H9 (cell line): ENCODE measurements at regions not wholly inside any gene's neighbourhood (a gene's known extent, or its start where the extent isn't known, plus 50 kb on each side); places are given as distances from the start of the nearest gene placed in this dataset.
"Not testable (repeated sequence)": the region's sequence is repeated elsewhere in the genome, so short reads cannot be mapped to it uniquely, and the experiment has no call there.

Experiments used
- DNase-seq: peaks from one replicate; pipeline ENCODE4 v3.0.0-alpha.2; 2017
- H2AFZ ChIP-seq: one replicate; pipeline ENCODE4 v1.6.1; 2013; ENCODE audit warnings: mild to moderate bottlenecking, low read length, control low read depth, moderate library complexity
- H2AK5ac ChIP-seq: 2 replicates; pipeline ENCODE4 v1.6.1; 2013; ENCODE audit warnings: low read length, control low read depth, mixed read lengths; ENCODE audit not compliant: insufficient read length
- H2BK120ac ChIP-seq: one replicate; pipeline ENCODE4 v1.6.1; 2013; ENCODE audit warnings: low read depth, mild to moderate bottlenecking, low read length, control low read depth, inconsistent platforms; ENCODE audit not compliant: poor library complexity, severe bottlenecking
- H2BK12ac ChIP-seq: 2 replicates; pipeline ENCODE4 v1.6.1; 2013; ENCODE audit warnings: low read length, control low read depth, mixed read lengths, low read depth; ENCODE audit not compliant: insufficient read length
- H2BK15ac ChIP-seq: 2 replicates; pipeline ENCODE4 v1.6.1; 2013; ENCODE audit warnings: low read depth, low read length, control low read depth
- H2BK20ac ChIP-seq: one replicate; pipeline ENCODE4 v1.6.1; 2013; ENCODE audit warnings: low read depth, mild to moderate bottlenecking, low read length, control low read depth, inconsistent platforms; ENCODE audit not compliant: poor library complexity, severe bottlenecking
- H2BK5ac ChIP-seq: 2 replicates; pipeline ENCODE4 v1.6.1; 2013; ENCODE audit warnings: low read length, control low read depth, mixed read lengths; ENCODE audit not compliant: insufficient read length
- H3K14ac ChIP-seq: 2 replicates; pipeline ENCODE4 v1.6.1; 2013; ENCODE audit warnings: low read length, control low read depth; ENCODE audit not compliant: insufficient read depth
- H3K18ac ChIP-seq: 2 replicates; pipeline ENCODE4 v1.6.1; 2013; ENCODE audit warnings: low read depth, mild to moderate bottlenecking, mixed read lengths, low read length, control low read depth; ENCODE audit not compliant: insufficient read length
- H3K23ac ChIP-seq: 2 replicates; pipeline ENCODE4 v1.6.1; 2013; ENCODE audit warnings: low read length, control low read depth, mixed read lengths, low read depth; ENCODE audit not compliant: insufficient read length
- H3K23me2 ChIP-seq: 2 replicates; pipeline ENCODE4 v1.6.1; 2013; ENCODE audit warnings: low read depth, mild to moderate bottlenecking, mixed read lengths, low read length, control low read depth; ENCODE audit not compliant: insufficient read length, poor library complexity, severe bottlenecking
- H3K27ac ChIP-seq: 2 replicates; pipeline ENCODE4 v1.5.1; 2013; ENCODE audit warnings: low read length, control low read depth, mixed read lengths, low read depth; ENCODE audit not compliant: insufficient read length
- H3K27me3 ChIP-seq: 2 replicates; pipeline ENCODE4 v1.6.1; 2013; ENCODE audit warnings: low read length, control low read depth, inconsistent platforms; ENCODE audit not compliant: insufficient read depth
- H3K4ac ChIP-seq: 2 replicates; pipeline ENCODE4 v1.6.1; 2013; ENCODE audit warnings: low read depth, mild to moderate bottlenecking, control low read depth, inconsistent platforms, low read length, moderate library complexity
- H3K4me1 ChIP-seq: 2 replicates; pipeline ENCODE4 v1.6.1; 2013; ENCODE audit warnings: low read length, control low read depth, inconsistent platforms; ENCODE audit not compliant: insufficient read depth
- H3K4me2 ChIP-seq: 2 replicates; pipeline ENCODE4 v1.6.1; 2013; ENCODE audit warnings: low read length, control low read depth, mixed read lengths; ENCODE audit not compliant: insufficient read length, insufficient read depth
- H3K56ac ChIP-seq: 2 replicates; pipeline ENCODE4 v1.6.1; 2013; ENCODE audit warnings: low read depth, mild to moderate bottlenecking, mixed read lengths, low read length, control low read depth; ENCODE audit not compliant: insufficient read length
- H3K79me1 ChIP-seq: 2 replicates; pipeline ENCODE4 v1.6.1; 2013; ENCODE audit warnings: low read depth, mild to moderate bottlenecking, moderate library complexity, low read length, control low read depth, inconsistent platforms; ENCODE audit not compliant: insufficient read depth, poor library complexity, severe bottlenecking
- H3K79me2 ChIP-seq: 2 replicates; pipeline ENCODE4 v1.6.1; 2013; ENCODE audit warnings: low read length, control low read depth, inconsistent platforms; ENCODE audit not compliant: insufficient read depth
- H3K9ac ChIP-seq: 2 replicates; pipeline ENCODE4 v1.6.1; 2013; ENCODE audit warnings: low read length, control low read depth, mixed read lengths; ENCODE audit not compliant: insufficient read length; ENCODE audit errors: extremely low read depth
- H3K9me3 ChIP-seq: one replicate; pipeline ENCODE4 v1.6.1; 2013; ENCODE audit warnings: low read depth, low read length, inconsistent platforms; ENCODE audit not compliant: control insufficient read depth
- H3T11ph ChIP-seq: one replicate; pipeline ENCODE4 v1.6.1; 2013; ENCODE audit warnings: mild to moderate bottlenecking, low read length, control low read depth, inconsistent platforms
- H4K20me1 ChIP-seq: one replicate; pipeline ENCODE4 v1.6.1; 2013; ENCODE audit not compliant: control insufficient read depth, insufficient read length, insufficient read depth
- H4K5ac ChIP-seq: 2 replicates; pipeline ENCODE4 v1.6.1; 2013; ENCODE audit warnings: low read depth, mild to moderate bottlenecking, mixed read lengths, low read length, control low read depth; ENCODE audit not compliant: insufficient read length
- H4K8ac ChIP-seq: replicated peaks from 2 replicates; pipeline ENCODE4 v1.6.1; 2013; ENCODE audit warnings: low read length, control low read depth, mixed read lengths, low read depth; ENCODE audit not compliant: insufficient read length
- H4K91ac ChIP-seq: 2 replicates; pipeline ENCODE4 v1.6.1; 2013; ENCODE audit warnings: low read depth, mild to moderate bottlenecking, moderate library complexity, mixed read lengths, low read length, control low read depth; ENCODE audit not compliant: insufficient read length
- H3K27ac Mint-ChIP-seq, 3 experiments: 2 replicates in 2 of 3; 3 replicates in 1 of 3; pipeline ENCODE4 v1.8.0; 2020 to 2021; ENCODE audit warnings: mixed read lengths in 3 of 3, mild to moderate bottlenecking in 1 of 3, moderate library complexity in 1 of 3
- H3K27me3 Mint-ChIP-seq: 2 replicates; pipeline ENCODE4 v1.8.0; 2021; ENCODE audit warnings: low read depth, mild to moderate bottlenecking, moderate library complexity, mixed read lengths
- H3K36me3 Mint-ChIP-seq, 3 experiments: 2 replicates in 2 of 3; 3 replicates in 1 of 3; pipeline ENCODE4 v1.8.0; 2020 to 2021; ENCODE audit warnings: low read depth in 3 of 3, mixed read lengths in 3 of 3; ENCODE audit not compliant: insufficient read depth in 1 of 3
- H3K4me1 Mint-ChIP-seq, 2 experiments: 2 replicates each; pipeline ENCODE4 v1.8.0; 2020; ENCODE audit warnings: mixed read lengths in 2 of 2
- H3K4me3 Mint-ChIP-seq, 2 experiments: 2 replicates in 1 of 2; 3 replicates in 1 of 2; pipeline ENCODE4 v1.8.0; 2020 to 2021; ENCODE audit warnings: mild to moderate bottlenecking in 2 of 2, mixed read lengths in 2 of 2, moderate library complexity in 1 of 2
- H3K9me3 Mint-ChIP-seq, 2 experiments: 2 replicates in 1 of 2; 3 replicates in 1 of 2; pipeline ENCODE4 v1.8.0; 2020; ENCODE audit warnings: mild to moderate bottlenecking in 2 of 2, mixed read lengths in 2 of 2, moderate library complexity in 1 of 2
- CTCF ChIP-seq: fragments of 200-600 bp; sonication (generic); conservative IDR thresholded peaks from 3 replicates; pipeline ENCODE4 v1.8.0; 2021; ENCODE audit warnings: antibody characterized with exemption, mild to moderate bottlenecking
- WGBS: extraction: QIAGEN DNeasy Blood & Tissue Kit; methylation state at CpG from one replicate; pipeline ENCODE4 v1.1.7; 2013; ENCODE audit warnings: missing lambda C conversion rate, low lambda C conversion rate, mixed read lengths; ENCODE audit not compliant: insufficient read length; ENCODE audit errors: extremely low coverage; 5-methylcytosine and 5-hydroxymethylcytosine counted together

- H3K27ac Mint-ChIP-seq, H3K23me2 ChIP-seq, H2BK20ac ChIP-seq, H3K4me3 Mint-ChIP-seq, H3K27me3 ChIP-seq, H2BK5ac ChIP-seq, H3K4me2 ChIP-seq, H4K5ac ChIP-seq, H4K8ac ChIP-seq, H3K27ac ChIP-seq, H4K91ac ChIP-seq, H4K20me1 ChIP-seq, H2BK12ac ChIP-seq, H3K23ac ChIP-seq, H3K9me3 ChIP-seq, H2BK15ac ChIP-seq, H3T11ph ChIP-seq, H3K4ac ChIP-seq, H3K27me3 Mint-ChIP-seq, H2BK120ac ChIP-seq, H3K79me2 ChIP-seq, H3K36me3 Mint-ChIP-seq, H3K79me1 ChIP-seq, H3K4me1 ChIP-seq, H3K4me1 Mint-ChIP-seq, H3K9ac ChIP-seq, H2AFZ ChIP-seq, H3K14ac ChIP-seq, H3K56ac ChIP-seq, DNase-seq, H3K18ac ChIP-seq, H2AK5ac ChIP-seq: not testable (repeated sequence)
- TF ChIP-seq CTCF = peak; percentile 23; the same call in 1 of the 3 replicates
- H3K9me3 Mint-ChIP-seq = peaks cover 36 to 40% of the 10 kb centered on the region in 2 experiments
Observed at GRCh38 chr3:91442063-91442462, 2334.6 kb downstream of the EPHA3 start.

- not testable (repeated sequence) for H3K79me2 ChIP-seq, H3K79me1 ChIP-seq, H3K27me3 Mint-ChIP-seq, H3K23ac ChIP-seq, H2BK5ac ChIP-seq, H3K4me3 Mint-ChIP-seq, H3K9ac ChIP-seq, H2AK5ac ChIP-seq, H3K4me2 ChIP-seq, H4K91ac ChIP-seq, H3K56ac ChIP-seq, H2BK20ac ChIP-seq, DNase-seq, H4K20me1 ChIP-seq, H3K18ac ChIP-seq, H2BK120ac ChIP-seq, H4K8ac ChIP-seq, H3K27me3 ChIP-seq, H3K4ac ChIP-seq, H2AFZ ChIP-seq, H3K23me2 ChIP-seq, H3K27ac ChIP-seq, H3K14ac ChIP-seq, H3K4me1 Mint-ChIP-seq, H3T11ph ChIP-seq, H3K4me1 ChIP-seq, H2BK12ac ChIP-seq, H3K9me3 ChIP-seq, H2BK15ac ChIP-seq, H3K36me3 Mint-ChIP-seq, H4K5ac ChIP-seq, H3K27ac Mint-ChIP-seq
- peaks cover 34 to 38% of the 10 kb centered on the region in 2 experiments for H3K9me3 Mint-ChIP-seq
- WGBS = no CpG with 5 or more reads among the region's 4 CpGs
Observed at GRCh38 chr3:91442483-91442882, 2335.1 kb downstream of the EPHA3 start.
